ENCODE measurements at regions not wholly inside any gene's neighbourhood (a gene's known extent, or its start where the extent isn't known, plus 50 kb on each side); places are given as distances from the start of the nearest gene placed in this dataset.
A peak's percentile ranks its signal among the peaks of the same experiment; 100 is the strongest.

GRCh38 chr15:93321881-93322282 is 232.9 kb upstream of the RGMA start:
- TF ChIP-seq, protein P1, sequence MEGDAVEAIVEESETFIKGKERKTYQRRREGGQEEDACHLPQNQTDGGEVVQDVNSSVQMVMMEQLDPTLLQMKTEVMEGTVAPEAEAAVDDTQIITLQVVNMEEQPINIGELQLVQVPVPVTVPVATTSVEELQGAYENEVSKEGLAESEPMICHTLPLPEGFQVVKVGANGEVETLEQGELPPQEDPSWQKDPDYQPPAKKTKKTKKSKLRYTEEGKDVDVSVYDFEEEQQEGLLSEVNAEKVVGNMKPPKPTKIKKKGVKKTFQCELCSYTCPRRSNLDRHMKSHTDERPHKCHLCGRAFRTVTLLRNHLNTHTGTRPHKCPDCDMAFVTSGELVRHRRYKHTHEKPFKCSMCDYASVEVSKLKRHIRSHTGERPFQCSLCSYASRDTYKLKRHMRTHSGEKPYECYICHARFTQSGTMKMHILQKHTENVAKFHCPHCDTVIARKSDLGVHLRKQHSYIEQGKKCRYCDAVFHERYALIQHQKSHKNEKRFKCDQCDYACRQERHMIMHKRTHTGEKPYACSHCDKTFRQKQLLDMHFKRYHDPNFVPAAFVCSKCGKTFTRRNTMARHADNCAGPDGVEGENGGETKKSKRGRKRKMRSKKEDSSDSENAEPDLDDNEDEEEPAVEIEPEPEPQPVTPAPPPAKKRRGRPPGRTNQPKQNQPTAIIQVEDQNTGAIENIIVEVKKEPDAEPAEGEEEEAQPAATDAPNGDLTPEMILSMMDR (IDR thresholded peaks at IDR 0.05; ENCODE audit: low read depth, low read length): no peak
- DNase-seq (ENCODE audit: low read depth, low spot score): peak; percentile 16
- H3K4me3 ChIP-seq (ENCODE audit: low read depth, low read length): no peak overlapping the region
- in situ Hi-C loops (cut with HindIII; ENCODE audit: low sequenced_read_pairs): no loop called here

- in situ Hi-C loops (cut with HindIII; ENCODE audit: low sequenced_read_pairs): no loop called here
- no peak overlapping the region for H3K4me3 ChIP-seq (ENCODE audit: low read depth, low read length)
- TF ChIP-seq, protein P1 (IDR thresholded peaks at IDR 0.05; ENCODE audit: low read depth, low read length): no peak
- DNase-seq (ENCODE audit: low read depth, low spot score): no peak
Measured at GRCh38 chr15:93319121-93319814, 230.3 kb upstream of the RGMA start.

DNA sequence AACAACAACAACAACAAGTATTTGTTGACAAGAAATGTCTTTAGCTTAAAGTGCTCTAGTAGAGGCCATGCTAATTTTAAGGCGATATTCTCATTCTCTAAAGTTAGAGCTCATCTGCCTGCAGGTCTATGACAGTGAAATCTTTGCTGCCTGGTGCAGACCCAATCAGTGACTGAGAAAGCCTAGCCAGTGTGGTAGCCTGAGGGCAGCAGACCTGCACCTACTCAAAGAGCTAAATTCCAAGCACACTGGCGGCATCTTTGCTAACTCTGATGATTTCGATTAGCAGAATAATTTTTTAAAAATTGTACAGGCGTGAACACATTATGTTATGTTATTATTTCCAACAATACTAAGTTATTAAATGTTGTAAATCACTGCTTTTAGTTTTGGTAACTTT is 228.8 kb upstream of the RGMA start:
- no peak for DNase-seq (ENCODE audit: low read depth, low spot score)
- in situ Hi-C loops (cut with HindIII; ENCODE audit: low sequenced_read_pairs): no loop called here
- no peak overlapping the region for H3K4me3 ChIP-seq (ENCODE audit: low read depth, low read length)
- TF ChIP-seq, protein P1 (IDR thresholded peaks at IDR 0.05; ENCODE audit: low read depth, low read length): no peak

- DNase-seq (ENCODE audit: low read depth, low spot score): no peak
- no peak overlapping the region for H3K4me3 ChIP-seq (ENCODE audit: low read depth, low read length)
- TF ChIP-seq, protein P1 (IDR thresholded peaks at IDR 0.05; ENCODE audit: low read depth, low read length): no peak
- in situ Hi-C loops (cut with HindIII; ENCODE audit: low sequenced_read_pairs): no loop called here
Measured at GRCh38 chr15:93314245-93314644, 225.2 kb upstream of the RGMA start.

DNA sequence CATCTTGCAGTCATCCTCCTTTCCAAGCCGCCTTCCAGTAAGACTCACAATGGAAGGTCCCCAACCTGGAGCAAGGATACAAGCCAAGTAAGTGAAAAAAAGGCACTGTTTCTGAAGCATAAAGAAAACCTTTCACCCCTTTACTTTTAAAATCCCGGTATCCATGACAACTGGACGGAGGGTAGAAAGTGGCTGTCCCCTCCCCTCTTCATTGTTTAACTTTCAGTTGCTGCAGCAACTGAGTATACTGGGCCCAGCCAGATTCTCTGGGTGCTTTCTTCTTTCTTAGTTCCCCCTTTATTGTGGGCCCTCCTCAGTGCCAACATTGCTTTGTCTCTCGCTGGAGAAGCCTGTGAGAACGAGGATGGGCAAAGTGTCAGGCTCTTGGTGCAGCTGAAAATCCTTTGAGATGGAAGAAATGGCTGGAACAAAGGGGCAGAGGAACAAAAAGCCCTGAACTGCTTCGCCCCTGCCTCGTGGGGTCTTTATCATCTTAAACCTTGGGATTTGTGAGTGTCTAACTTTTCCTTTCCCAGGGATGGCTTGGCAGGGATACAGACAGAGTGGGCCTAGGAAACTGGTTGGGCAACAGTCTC is 224.0 kb upstream of the RGMA start:
- H3K4me3 ChIP-seq (ENCODE audit: low read depth, low read length): no peak overlapping the region
- DNase-seq (ENCODE audit: low read depth, low spot score): no peak
- TF ChIP-seq, protein P1 (IDR thresholded peaks at IDR 0.05; ENCODE audit: low read depth, low read length): no peak
- in situ Hi-C loops (cut with HindIII; ENCODE audit: low sequenced_read_pairs): no loop called here

DNA sequence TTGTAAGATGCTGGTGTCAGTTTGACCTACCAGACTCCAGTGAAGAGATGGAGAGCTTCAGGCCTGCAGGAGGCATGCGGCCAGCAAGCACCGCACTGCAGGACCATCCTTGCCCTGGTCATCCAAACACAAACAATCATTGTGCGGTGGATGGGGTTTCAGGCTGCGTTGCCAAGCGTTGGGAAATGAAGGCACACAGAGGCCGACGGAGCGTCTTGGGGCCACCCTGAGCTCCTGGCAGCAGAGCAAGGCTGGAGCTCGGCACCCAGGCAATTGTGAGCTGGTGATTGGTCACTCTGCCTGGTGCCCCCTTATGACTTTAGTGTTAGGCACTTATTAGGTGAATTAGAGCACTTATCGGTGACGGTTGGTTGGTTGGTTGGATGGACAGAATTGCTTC is 222.6 kb upstream of the RGMA start:
- in situ Hi-C loops (cut with HindIII; ENCODE audit: low sequenced_read_pairs): no loop called here
- TF ChIP-seq, protein P1 (IDR thresholded peaks at IDR 0.05; ENCODE audit: low read depth, low read length): no peak
- no peak overlapping the region for H3K4me3 ChIP-seq (ENCODE audit: low read depth, low read length)
- no peak for DNase-seq (ENCODE audit: low read depth, low spot score)
